ENCODE measurements at regions not wholly inside any gene's neighbourhood (a gene's known extent, or its start where the extent isn't known, plus 50 kb on each side); places are given as distances from the start of the nearest gene placed in this dataset.

DNA sequence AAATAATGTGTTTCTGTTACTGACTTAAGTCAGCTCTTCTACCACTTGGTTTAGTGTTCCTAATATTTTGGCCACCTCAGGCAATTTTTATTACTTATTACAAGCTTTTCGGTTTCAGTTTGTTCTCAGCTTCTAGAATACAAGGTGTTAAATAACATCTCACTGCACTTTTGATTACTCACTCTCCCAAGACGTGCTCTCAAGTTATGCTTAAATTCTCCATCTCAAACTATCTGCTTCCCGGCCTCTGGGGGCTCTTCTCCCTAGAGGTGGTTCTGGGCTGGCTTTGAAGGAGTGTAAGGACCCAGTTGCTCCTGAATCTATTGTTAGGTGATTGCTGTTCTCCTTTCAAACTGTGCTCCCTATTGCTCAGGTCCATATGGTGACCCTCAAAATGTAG, 193.9 kb upstream of the DDHD1 start:
- Histone ChIP-seq H3K27ac (ENCODE audit: low read depth, low read length) (no peak overlapping the region), H3K36me3 (ENCODE audit: insufficient read depth, low read length) (no peaks in the 10 kb centered on the region), H3K27me3 (ENCODE audit: insufficient read depth, low read length) (no peaks in the 10 kb centered on the region), H3K4me3 (ENCODE audit: low read length) (no peak overlapping the region), H3K9me3 (ENCODE audit: insufficient read depth, low read depth, low read length) (no peaks in the 10 kb centered on the region), H3K9ac (ENCODE audit: low read depth, low read length) (no peak overlapping the region), H3K4me1 (ENCODE audit: insufficient read depth, low read length) (no peaks in the 10 kb centered on the region)
- 72% methylated on average over 3 of the region's 3 CpGs for WGBS

DNA sequence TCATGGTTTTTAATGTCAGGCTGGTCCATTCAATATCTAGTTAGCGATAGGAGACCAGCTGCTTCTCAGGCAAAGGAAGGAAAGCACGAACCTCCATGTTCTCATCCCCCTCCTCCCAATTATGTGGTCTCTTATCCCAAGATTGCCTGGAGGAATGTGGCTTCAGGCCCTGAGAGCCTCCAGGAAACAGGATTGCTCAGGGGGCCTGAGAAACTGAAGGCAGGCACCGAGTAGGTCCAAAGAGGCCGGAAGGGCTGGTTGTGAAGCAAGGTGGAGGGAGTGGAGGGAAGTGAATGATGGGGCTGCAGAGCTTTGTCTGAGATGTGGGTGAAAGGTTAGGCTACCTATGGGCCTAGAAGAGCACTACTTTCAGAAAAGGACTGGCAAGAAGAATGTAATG, 188.2 kb upstream of the DDHD1 start:
- 89% methylated on average over 4 of the region's 4 CpGs for WGBS
- Histone ChIP-seq H3K4me1 (ENCODE audit: insufficient read depth, low read length) (peaks cover 14% of the 10 kb centered on the region), H3K27me3 (ENCODE audit: insufficient read depth, low read length) (no peaks in the 10 kb centered on the region), H3K27ac (ENCODE audit: low read depth, low read length) (no peak overlapping the region), H3K9me3 (ENCODE audit: insufficient read depth, low read depth, low read length) (no peaks in the 10 kb centered on the region), H3K4me3 (ENCODE audit: low read length) (no peak overlapping the region), H3K36me3 (ENCODE audit: insufficient read depth, low read length) (no peaks in the 10 kb centered on the region), H3K9ac (ENCODE audit: low read depth, low read length) (no peak overlapping the region)

DNA sequence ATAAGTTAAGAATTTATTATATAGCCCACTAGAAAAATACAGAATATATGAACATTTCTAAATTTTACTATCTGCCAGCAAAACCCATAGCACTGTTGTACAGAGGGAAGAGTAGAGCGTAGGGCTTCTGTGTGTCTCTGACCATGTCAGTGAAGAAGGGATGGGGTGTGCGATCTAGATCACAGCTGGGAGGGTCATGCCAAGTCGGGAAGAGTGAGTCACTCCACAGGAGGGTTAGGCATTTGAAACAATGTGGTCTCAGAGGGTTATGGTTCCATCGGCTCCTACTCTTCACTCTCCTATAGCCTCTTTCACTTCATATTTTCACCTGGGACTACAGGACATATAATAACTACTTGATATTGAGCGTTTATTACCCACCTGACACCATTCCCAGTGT, 185.1 kb upstream of the DDHD1 start:
- Histone ChIP-seq H3K9ac (ENCODE audit: low read depth, low read length) (no peak overlapping the region), H3K27me3 (ENCODE audit: insufficient read depth, low read length) (no peaks in the 10 kb centered on the region), H3K4me1 (ENCODE audit: insufficient read depth, low read length) (peaks cover 14% of the 10 kb centered on the region), H3K27ac (ENCODE audit: low read depth, low read length) (no peak overlapping the region), H3K4me3 (ENCODE audit: low read length) (no peak overlapping the region), H3K9me3 (ENCODE audit: insufficient read depth, low read depth, low read length) (no peaks in the 10 kb centered on the region), H3K36me3 (ENCODE audit: insufficient read depth, low read length) (no peaks in the 10 kb centered on the region)
- 84% methylated on average over 5 of the region's 5 CpGs for WGBS

DNA sequence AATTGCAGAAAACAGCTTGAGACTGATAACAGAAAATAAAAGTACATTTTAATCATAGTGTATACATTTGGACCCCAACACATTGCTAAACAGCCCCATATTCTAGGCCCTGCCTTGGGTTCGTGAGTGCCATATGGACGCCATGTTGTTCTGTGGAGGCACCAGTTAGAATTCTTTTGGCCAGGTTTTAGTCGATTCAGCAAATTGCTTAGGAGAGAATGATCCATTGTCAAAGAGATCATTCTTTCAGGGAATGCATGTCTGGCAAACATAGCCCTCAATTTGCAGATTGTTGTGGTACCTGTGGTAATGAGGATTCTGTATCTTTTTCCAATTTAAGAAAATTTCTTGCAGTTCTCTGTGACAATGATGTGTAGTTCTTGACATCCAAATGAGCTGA, 183.6 kb upstream of the DDHD1 start:
- H3K9ac ChIP-seq (ENCODE audit: low read depth, low read length), result no peak overlapping the region
- H3K4me1 ChIP-seq (ENCODE audit: insufficient read depth, low read length), result peaks cover 13% of the 10 kb centered on the region
- 94% methylated on average over 3 of the region's 3 CpGs for WGBS
- H3K27me3 ChIP-seq (ENCODE audit: insufficient read depth, low read length), result no peaks in the 10 kb centered on the region
- H3K36me3 ChIP-seq (ENCODE audit: insufficient read depth, low read length), result no peaks in the 10 kb centered on the region
- no peaks in the 10 kb centered on the region for H3K9me3 ChIP-seq (ENCODE audit: insufficient read depth, low read depth, low read length)
- H3K4me3 ChIP-seq (ENCODE audit: low read length), result no peak overlapping the region
- H3K27ac ChIP-seq (ENCODE audit: low read depth, low read length), result no peak overlapping the region

DNA sequence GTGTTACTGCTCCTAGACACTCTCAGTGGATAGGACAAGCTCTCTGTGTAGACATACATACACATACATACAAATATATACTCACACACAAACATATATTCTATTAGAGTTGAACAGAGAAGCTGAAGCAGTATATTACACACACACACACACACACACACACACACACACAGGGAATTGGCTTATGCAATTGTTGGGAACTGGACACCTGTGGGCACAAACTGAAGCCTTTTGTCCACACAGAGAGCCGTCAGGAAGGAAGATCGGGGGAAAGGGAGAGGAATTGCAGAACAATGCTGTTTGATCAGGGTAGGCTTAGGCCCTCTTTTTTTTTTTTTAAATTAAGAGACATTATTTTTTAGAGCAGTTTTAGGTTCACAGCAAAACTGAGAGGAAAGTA, 180.7 kb upstream of the DDHD1 start:
- WGBS, result 88% methylated on average over 2 of the region's 2 CpGs

DNA sequence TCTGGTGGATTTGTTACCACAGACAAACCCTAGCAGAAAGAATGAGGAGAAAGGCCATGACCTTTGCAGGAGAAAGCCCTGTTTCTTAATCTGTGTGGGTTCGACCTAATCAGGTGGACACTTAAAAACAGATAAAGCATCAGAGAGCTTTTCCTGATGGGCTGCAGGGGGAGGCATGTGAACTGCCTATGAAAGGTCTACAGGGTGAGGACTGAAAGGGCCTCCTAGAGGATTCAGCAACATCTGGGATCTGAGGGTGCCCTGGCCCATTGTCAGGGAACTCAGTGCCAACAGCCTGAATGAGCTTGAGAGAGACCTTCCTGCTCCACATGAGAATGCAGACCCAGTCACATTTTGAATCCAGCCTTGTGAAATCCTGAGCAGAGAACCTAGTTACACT, 178.8 kb upstream of the DDHD1 start:
- Histone ChIP-seq H3K9me3 (ENCODE audit: insufficient read depth, low read depth, low read length) (no peaks in the 10 kb centered on the region), H3K27me3 (ENCODE audit: insufficient read depth, low read length) (no peaks in the 10 kb centered on the region), H3K9ac (ENCODE audit: low read depth, low read length) (no peak overlapping the region), H3K4me1 (ENCODE audit: insufficient read depth, low read length) (peaks cover 19% of the 10 kb centered on the region), H3K36me3 (ENCODE audit: insufficient read depth, low read length) (no peaks in the 10 kb centered on the region), H3K4me3 (ENCODE audit: low read length) (no peak overlapping the region), H3K27ac (ENCODE audit: low read depth, low read length) (no peak overlapping the region)
- WGBS, result 78% methylated on average over 1 of the region's 1 CpG

More for the DNA sequence above, 180.7 kb upstream of the DDHD1 start:
- H3K36me3 ChIP-seq (ENCODE audit: insufficient read depth, low read length), result no peaks in the 10 kb centered on the region
- 0 out of 2 replicates have a peak, but pooled peaks cover 4% of the 10 kb centered on the region for H3K4me1 ChIP-seq (ENCODE audit: insufficient read depth, low read length)
- H3K9me3 ChIP-seq (ENCODE audit: insufficient read depth, low read depth, low read length), result no peaks in the 10 kb centered on the region
- H3K9ac ChIP-seq (ENCODE audit: low read depth, low read length), result no peak overlapping the region
- H3K27ac ChIP-seq (ENCODE audit: low read depth, low read length), result no peak overlapping the region
- H3K27me3 ChIP-seq (ENCODE audit: insufficient read depth, low read length), result no peaks in the 10 kb centered on the region
- no peak overlapping the region for H3K4me3 ChIP-seq (ENCODE audit: low read length)

DNA sequence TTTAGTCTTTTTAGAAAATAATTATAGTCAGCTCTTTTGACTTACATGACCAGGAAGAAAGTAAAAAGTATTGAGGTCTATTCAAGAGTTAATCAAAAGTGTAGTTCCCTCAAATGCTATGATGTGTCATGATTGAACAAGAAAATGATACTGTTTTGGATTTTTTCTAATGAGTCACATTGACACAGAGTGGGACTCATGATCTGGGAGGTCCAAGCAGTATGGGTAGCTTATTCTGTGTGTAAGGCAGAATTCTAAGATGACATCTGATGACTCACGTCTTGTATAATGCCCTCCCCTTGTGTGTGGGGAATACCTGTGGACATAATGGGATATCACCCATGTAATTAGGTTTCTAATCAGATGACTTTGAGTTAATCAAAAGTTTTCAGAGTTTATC, 178.1 kb upstream of the DDHD1 start:
- Histone ChIP-seq H3K4me3 (ENCODE audit: low read length) (no peak overlapping the region), H3K9me3 (ENCODE audit: insufficient read depth, low read depth, low read length) (no peaks in the 10 kb centered on the region), H3K27me3 (ENCODE audit: insufficient read depth, low read length) (no peaks in the 10 kb centered on the region), H3K4me1 (ENCODE audit: insufficient read depth, low read length) (peaks cover 19% of the 10 kb centered on the region), H3K9ac (ENCODE audit: low read depth, low read length) (no peak overlapping the region), H3K36me3 (ENCODE audit: insufficient read depth, low read length) (no peaks in the 10 kb centered on the region), H3K27ac (ENCODE audit: low read depth, low read length) (no peak overlapping the region)
- 100% methylated on average over 1 of the region's 1 CpG for WGBS

DNA sequence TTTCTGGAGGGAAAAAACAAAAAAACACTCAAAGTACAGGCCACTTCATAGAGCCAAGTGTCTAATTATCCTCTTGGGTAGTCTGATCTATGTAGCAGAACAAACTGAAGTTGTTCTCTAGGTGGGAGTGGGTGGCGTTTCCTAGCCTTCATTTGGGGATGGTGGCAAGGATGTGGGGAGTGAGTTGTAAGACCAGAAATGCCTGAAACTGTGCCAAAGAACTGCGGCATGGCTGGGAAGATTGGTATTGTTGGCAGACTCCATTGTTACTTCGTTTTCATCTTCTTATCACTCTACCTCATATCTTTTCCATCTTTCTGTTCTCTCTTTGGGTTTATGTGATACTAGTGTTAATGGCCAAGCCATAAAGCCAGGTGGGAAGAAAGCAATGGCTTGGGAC, 177.3 kb upstream of the DDHD1 start:
- H3K9me3 ChIP-seq (ENCODE audit: insufficient read depth, low read depth, low read length), result no peaks in the 10 kb centered on the region
- 92% methylated on average over 2 of the region's 3 CpGs for WGBS
- no peak overlapping the region for H3K4me3 ChIP-seq (ENCODE audit: low read length)
- H3K9ac ChIP-seq (ENCODE audit: low read depth, low read length), result no peak overlapping the region
- H3K27me3 ChIP-seq (ENCODE audit: insufficient read depth, low read length), result no peaks in the 10 kb centered on the region
- H3K4me1 ChIP-seq (ENCODE audit: insufficient read depth, low read length), result peaks cover 19% of the 10 kb centered on the region
- no peak overlapping the region for H3K27ac ChIP-seq (ENCODE audit: low read depth, low read length)
- no peaks in the 10 kb centered on the region for H3K36me3 ChIP-seq (ENCODE audit: insufficient read depth, low read length)

DNA sequence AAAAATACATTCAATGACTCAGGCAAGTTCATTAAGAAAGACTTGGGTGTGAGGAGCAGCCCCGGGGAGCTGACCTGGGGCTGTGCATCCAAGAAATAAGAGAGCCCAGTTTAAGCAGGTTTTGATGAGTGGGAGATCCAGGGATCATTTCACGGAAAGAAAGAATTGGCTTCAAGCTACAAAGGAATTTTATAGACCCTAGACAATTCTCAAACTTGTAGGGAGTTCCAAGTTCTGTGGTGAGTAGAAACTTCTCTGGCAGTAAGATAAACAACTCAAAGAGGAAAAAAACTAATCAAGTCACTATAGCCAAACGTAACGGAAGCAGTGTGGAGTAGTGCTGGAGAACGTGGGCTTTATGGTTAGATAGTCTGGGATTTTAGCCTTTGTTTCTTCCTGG, 175.7 kb upstream of the DDHD1 start:
- no peak overlapping the region for H3K4me3 ChIP-seq (ENCODE audit: low read length)
- peak overlapping the region; percentile 15; the same call in 1 of the 2 replicates for H3K27ac ChIP-seq (ENCODE audit: low read depth, low read length)
- peaks cover 24% of the 10 kb centered on the region for H3K4me1 ChIP-seq (ENCODE audit: insufficient read depth, low read length)
- H3K36me3 ChIP-seq (ENCODE audit: insufficient read depth, low read length), result no peaks in the 10 kb centered on the region
- H3K9ac ChIP-seq (ENCODE audit: low read depth, low read length), result no peak overlapping the region
- 83% methylated on average over 5 of the region's 5 CpGs for WGBS
- H3K9me3 ChIP-seq (ENCODE audit: insufficient read depth, low read depth, low read length), result no peaks in the 10 kb centered on the region
- no peaks in the 10 kb centered on the region for H3K27me3 ChIP-seq (ENCODE audit: insufficient read depth, low read length)

DNA sequence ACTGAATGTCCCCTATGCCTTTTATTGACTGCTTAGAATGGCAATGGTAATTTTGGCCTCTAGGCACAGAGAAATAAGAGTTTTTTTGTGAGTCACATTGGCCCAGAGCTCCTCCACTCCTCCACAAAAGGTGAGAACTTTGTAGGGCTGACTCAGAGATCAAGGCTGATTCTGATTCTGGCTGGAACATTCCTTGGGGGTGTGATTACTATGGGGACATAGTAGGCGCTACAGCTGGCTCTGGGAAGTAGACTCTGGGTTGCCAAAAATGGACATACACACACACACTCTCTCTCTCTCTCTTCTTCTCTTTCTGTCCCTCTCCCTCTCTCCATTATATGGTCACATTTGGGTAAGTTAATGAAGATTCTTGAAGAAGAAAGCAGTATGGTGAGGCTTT, 174.6 kb upstream of the DDHD1 start:
- Histone ChIP-seq H3K9ac (ENCODE audit: low read depth, low read length) (no peak overlapping the region), H3K4me3 (ENCODE audit: low read length) (no peak overlapping the region), H3K4me1 (ENCODE audit: insufficient read depth, low read length) (peaks cover 24% of the 10 kb centered on the region), H3K27me3 (ENCODE audit: insufficient read depth, low read length) (no peaks in the 10 kb centered on the region), H3K27ac (ENCODE audit: low read depth, low read length) (no peak overlapping the region), H3K9me3 (ENCODE audit: insufficient read depth, low read depth, low read length) (no peaks in the 10 kb centered on the region), H3K36me3 (ENCODE audit: insufficient read depth, low read length) (no peaks in the 10 kb centered on the region)
- WGBS, result no CpG with 5 or more reads among the region's 1 CpG

DNA sequence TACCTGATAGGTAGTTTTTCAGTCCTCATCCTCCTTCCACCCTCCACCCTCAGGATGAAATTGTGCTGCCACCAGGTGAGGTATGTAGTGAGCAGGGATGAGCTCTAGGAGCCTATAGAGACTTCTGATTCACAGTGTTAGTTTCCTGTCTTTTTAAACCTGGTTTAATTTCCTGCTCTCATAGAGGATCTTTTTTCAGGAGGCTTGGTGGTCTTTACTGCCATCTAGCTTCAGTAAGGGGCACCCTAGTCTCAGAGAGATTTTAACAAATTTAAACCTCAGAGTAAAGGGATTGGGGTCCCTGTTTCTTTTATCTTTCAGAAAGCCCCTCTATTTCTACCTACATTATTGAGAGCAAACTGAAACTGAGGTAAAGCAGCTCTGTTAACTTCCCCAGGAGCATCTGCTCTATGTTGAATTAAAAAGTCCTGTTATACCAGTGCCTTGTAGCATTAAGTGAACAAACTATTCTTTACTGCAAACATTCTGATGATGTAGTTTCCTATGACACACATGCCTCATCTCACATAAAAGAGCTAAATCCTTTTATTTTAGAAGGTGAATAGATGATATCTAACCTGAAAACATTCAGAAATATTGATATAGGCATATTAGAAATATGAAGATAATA, 172.2 kb upstream of the DDHD1 start:
- H3K27me3 ChIP-seq (ENCODE audit: insufficient read depth, low read length), result no peaks in the 10 kb centered on the region
- no peak overlapping the region for H3K27ac ChIP-seq (ENCODE audit: low read depth, low read length)
- H3K9me3 ChIP-seq (ENCODE audit: insufficient read depth, low read depth, low read length), result no peaks in the 10 kb centered on the region
- H3K4me3 ChIP-seq (ENCODE audit: low read length), result no peak overlapping the region
- no peak overlapping the region for H3K9ac ChIP-seq (ENCODE audit: low read depth, low read length)
- H3K4me1 ChIP-seq (ENCODE audit: insufficient read depth, low read length), result peaks cover 24% of the 10 kb centered on the region
- no peaks in the 10 kb centered on the region for H3K36me3 ChIP-seq (ENCODE audit: insufficient read depth, low read length)

DNA sequence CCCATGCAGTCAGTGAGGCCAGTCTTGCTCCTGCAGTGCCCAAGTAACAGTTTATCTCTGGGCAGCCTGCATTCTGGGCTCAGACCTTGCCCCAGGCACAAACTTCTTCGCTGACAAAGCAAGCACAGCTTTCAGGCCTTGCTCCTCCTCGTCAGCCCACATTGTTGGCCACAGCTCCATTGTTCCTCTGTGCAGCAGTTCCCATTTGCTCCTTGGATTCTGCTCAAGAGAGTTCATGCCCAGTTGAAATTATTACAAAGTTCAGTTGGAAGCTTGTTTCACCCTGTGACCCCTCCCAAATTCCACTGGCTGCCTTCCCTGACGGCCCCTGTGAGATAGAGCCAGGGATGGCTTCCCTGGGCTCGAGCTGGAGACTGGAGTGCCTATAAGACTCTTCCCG, 163.4 kb upstream of the DDHD1 start:
- Histone ChIP-seq H3K27ac (ENCODE audit: low read depth, low read length) (no peak overlapping the region), H3K36me3 (ENCODE audit: insufficient read depth, low read length) (no peaks in the 10 kb centered on the region)

More for the DNA sequence above, 163.4 kb upstream of the DDHD1 start:
- no peak overlapping the region for H3K9ac ChIP-seq (ENCODE audit: low read depth, low read length)
- 61% methylated on average over 5 of the region's 5 CpGs for WGBS
- no peaks in the 10 kb centered on the region for H3K4me1 ChIP-seq (ENCODE audit: insufficient read depth, low read length)
- H3K27me3 ChIP-seq (ENCODE audit: insufficient read depth, low read length), result no peaks in the 10 kb centered on the region
- H3K9me3 ChIP-seq (ENCODE audit: insufficient read depth, low read depth, low read length), result peaks cover 14% of the 10 kb centered on the region
- H3K4me3 ChIP-seq (ENCODE audit: low read length), result no peak overlapping the region

All from HUES64 (cell line).